PFSK-1 (cell line): ENCODE measurements at regions not wholly inside any gene's neighbourhood (a gene's known extent, or its start where the extent isn't known, plus 50 kb on each side); places are given as distances from the start of the nearest gene placed in this dataset.

Experiments
- FOXP2 ChIP-seq: optimal IDR thresholded peaks from 2 replicates; pipeline ENCODE3; 2011; ENCODE audit warnings: borderline replicate concordance, control low read depth, inconsistent platforms; ENCODE audit not compliant: insufficient read depth; ENCODE audit errors: extremely low read length, extremely low read depth
- POLR2AphosphoS5 ChIP-seq: IDR thresholded peaks from 2 replicates; pipeline ENCODE4 v1.6.1; 2012; ENCODE audit warnings: low read depth, mild to moderate bottlenecking, control low read depth, low read length, moderate library complexity
- SIN3A ChIP-seq: IDR thresholded peaks from 2 replicates; pipeline ENCODE4 v1.6.1; 2012; ENCODE audit warnings: mild to moderate bottlenecking, low read length, moderate library complexity, borderline replicate concordance; ENCODE audit not compliant: insufficient read depth
- TAF1 ChIP-seq: IDR thresholded peaks from 2 replicates; pipeline ENCODE4 v1.6.1; 2012; ENCODE audit warnings: low read length, control low read depth, borderline replicate concordance; ENCODE audit not compliant: insufficient read depth
- TF ChIP-seq, protein P1 (sequence below), 2 experiments: IDR thresholded peaks; 2 replicates each; pipeline versions ENCODE4 v1.6.1 to v1.8.0; 2011 to 2012; ENCODE audit warnings: low read depth in 2 of 2, low read length in 2 of 2, control low read depth in 1 of 2, inconsistent platforms in 1 of 2, mild to moderate bottlenecking in 1 of 2, moderate library complexity in 1 of 2; ENCODE audit not compliant: insufficient read depth in 1 of 2

DNA sequence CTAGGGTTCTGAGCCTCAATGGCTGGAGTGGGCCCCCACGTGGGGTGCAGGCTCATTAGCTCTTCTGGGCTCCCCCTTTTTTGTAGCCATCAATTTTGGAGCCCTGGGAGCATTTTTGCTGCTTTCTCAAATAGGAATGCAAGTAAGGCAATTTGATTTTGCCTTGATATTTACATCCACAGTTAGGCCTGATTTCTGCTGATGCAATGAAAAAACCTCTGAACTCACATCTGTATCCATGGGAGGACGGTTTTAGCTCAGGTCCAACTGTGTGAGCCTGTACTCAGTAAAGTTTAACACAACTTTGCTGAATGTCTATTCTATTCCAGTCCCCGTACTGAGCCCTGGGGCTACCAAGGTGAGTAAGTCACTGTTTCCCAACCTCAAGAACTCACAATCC lies 425.0 kb downstream of the HAPSTR1 start:
- TF ChIP-seq TAF1 (no peak), FOXP2 (no peak), POLR2AphosphoS5 (no peak), SIN3A (no peak)
- TF ChIP-seq, protein P1, sequence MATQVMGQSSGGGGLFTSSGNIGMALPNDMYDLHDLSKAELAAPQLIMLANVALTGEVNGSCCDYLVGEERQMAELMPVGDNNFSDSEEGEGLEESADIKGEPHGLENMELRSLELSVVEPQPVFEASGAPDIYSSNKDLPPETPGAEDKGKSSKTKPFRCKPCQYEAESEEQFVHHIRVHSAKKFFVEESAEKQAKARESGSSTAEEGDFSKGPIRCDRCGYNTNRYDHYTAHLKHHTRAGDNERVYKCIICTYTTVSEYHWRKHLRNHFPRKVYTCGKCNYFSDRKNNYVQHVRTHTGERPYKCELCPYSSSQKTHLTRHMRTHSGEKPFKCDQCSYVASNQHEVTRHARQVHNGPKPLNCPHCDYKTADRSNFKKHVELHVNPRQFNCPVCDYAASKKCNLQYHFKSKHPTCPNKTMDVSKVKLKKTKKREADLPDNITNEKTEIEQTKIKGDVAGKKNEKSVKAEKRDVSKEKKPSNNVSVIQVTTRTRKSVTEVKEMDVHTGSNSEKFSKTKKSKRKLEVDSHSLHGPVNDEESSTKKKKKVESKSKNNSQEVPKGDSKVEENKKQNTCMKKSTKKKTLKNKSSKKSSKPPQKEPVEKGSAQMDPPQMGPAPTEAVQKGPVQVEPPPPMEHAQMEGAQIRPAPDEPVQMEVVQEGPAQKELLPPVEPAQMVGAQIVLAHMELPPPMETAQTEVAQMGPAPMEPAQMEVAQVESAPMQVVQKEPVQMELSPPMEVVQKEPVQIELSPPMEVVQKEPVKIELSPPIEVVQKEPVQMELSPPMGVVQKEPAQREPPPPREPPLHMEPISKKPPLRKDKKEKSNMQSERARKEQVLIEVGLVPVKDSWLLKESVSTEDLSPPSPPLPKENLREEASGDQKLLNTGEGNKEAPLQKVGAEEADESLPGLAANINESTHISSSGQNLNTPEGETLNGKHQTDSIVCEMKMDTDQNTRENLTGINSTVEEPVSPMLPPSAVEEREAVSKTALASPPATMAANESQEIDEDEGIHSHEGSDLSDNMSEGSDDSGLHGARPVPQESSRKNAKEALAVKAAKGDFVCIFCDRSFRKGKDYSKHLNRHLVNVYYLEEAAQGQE (IDR thresholded peaks at IDR 0.05; ENCODE audit: insufficient read depth in 1 of 2, low read depth in 2 of 2, low read length in 2 of 2): no peak

GRCh38 chr16:9518051-9518450 lies 426.6 kb downstream of the HAPSTR1 start:
- no peak for TF ChIP-seq FOXP2
- no peak for TF ChIP-seq POLR2AphosphoS5
- TF ChIP-seq, protein P1 (IDR thresholded peaks at IDR 0.05; ENCODE audit: insufficient read depth in 1 of 2, low read depth in 2 of 2, low read length in 2 of 2): no peak

- TF ChIP-seq, protein P1 (IDR thresholded peaks at IDR 0.05; ENCODE audit: insufficient read depth in 1 of 2, low read depth in 2 of 2, low read length in 2 of 2): no peak
- TF ChIP-seq POLR2AphosphoS5: no peak
- TF ChIP-seq FOXP2: no peak
- no peak for TF ChIP-seq SIN3A
- no peak for TF ChIP-seq TAF1
Observed at GRCh38 chr16:9518581-9518980, 427.1 kb downstream of the HAPSTR1 start.

- TF ChIP-seq, protein P1 (IDR thresholded peaks at IDR 0.05; ENCODE audit: insufficient read depth in 1 of 2, low read depth in 2 of 2, low read length in 2 of 2): no peak
- no peak for TF ChIP-seq FOXP2
- no peak for TF ChIP-seq POLR2AphosphoS5
- TF ChIP-seq TAF1: no peak
- no peak for TF ChIP-seq SIN3A
Observed at GRCh38 chr16:9521749-9522370, 430.4 kb downstream of the HAPSTR1 start.

DNA sequence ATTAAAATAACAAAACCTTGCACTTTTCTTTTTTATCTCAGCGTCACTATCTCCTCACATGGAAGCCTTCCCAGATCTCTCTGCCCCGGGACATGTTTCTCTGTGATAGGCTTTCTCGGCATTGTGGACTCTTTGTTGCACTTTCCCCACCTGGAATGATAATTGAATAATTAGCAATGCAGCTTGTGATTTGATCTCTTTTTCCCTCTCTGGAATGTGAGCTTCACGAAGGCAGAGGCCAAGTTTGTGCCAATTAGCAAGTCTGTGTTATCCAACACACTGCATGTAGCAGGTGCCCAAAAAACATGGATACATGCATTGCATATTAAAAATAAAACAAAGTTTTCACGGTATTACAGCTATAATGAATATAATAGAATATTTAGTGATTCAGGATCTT lies 431.2 kb downstream of the HAPSTR1 start:
- TF ChIP-seq TAF1 (no peak), FOXP2 (no peak), POLR2AphosphoS5 (no peak), SIN3A (no peak)
- TF ChIP-seq, protein P1 (IDR thresholded peaks at IDR 0.05; ENCODE audit: insufficient read depth in 1 of 2, low read depth in 2 of 2, low read length in 2 of 2): no peak
